ENCODE measurements at regions not wholly inside any gene's neighbourhood (a gene's known extent, or its start where the extent isn't known, plus 50 kb on each side); places are given as distances from the start of the nearest gene placed in this dataset.

- TF ChIP-seq, protein P1, sequence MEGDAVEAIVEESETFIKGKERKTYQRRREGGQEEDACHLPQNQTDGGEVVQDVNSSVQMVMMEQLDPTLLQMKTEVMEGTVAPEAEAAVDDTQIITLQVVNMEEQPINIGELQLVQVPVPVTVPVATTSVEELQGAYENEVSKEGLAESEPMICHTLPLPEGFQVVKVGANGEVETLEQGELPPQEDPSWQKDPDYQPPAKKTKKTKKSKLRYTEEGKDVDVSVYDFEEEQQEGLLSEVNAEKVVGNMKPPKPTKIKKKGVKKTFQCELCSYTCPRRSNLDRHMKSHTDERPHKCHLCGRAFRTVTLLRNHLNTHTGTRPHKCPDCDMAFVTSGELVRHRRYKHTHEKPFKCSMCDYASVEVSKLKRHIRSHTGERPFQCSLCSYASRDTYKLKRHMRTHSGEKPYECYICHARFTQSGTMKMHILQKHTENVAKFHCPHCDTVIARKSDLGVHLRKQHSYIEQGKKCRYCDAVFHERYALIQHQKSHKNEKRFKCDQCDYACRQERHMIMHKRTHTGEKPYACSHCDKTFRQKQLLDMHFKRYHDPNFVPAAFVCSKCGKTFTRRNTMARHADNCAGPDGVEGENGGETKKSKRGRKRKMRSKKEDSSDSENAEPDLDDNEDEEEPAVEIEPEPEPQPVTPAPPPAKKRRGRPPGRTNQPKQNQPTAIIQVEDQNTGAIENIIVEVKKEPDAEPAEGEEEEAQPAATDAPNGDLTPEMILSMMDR (IDR thresholded peaks at IDR 0.05; ENCODE audit: low read depth, low read length) = no peak
- no peak for TF ChIP-seq EZH2phosphoT487 (IDR thresholded peaks at IDR 0.05; ENCODE audit: low read depth)
Measured at GRCh38 chr12:20309504-20310148, 58.7 kb upstream of the PDE3A start.

Data from OCI-LY3 (cell line).